H9 (cell line): ENCODE measurements at regions not wholly inside any gene's neighbourhood (a gene's known extent, or its start where the extent isn't known, plus 50 kb on each side); places are given as distances from the start of the nearest gene placed in this dataset.

Experiments used
- DNase-seq: peaks from one replicate; pipeline ENCODE4 v3.0.0-alpha.2; 2017
- H2AFZ ChIP-seq: one replicate; pipeline ENCODE4 v1.6.1; 2013; ENCODE audit warnings: mild to moderate bottlenecking, low read length, control low read depth, moderate library complexity
- H2AK5ac ChIP-seq: 2 replicates; pipeline ENCODE4 v1.6.1; 2013; ENCODE audit warnings: low read length, control low read depth, mixed read lengths; ENCODE audit not compliant: insufficient read length
- H2BK120ac ChIP-seq: one replicate; pipeline ENCODE4 v1.6.1; 2013; ENCODE audit warnings: low read depth, mild to moderate bottlenecking, low read length, control low read depth, inconsistent platforms; ENCODE audit not compliant: poor library complexity, severe bottlenecking
- H2BK12ac ChIP-seq: 2 replicates; pipeline ENCODE4 v1.6.1; 2013; ENCODE audit warnings: low read length, control low read depth, mixed read lengths, low read depth; ENCODE audit not compliant: insufficient read length
- H2BK15ac ChIP-seq: 2 replicates; pipeline ENCODE4 v1.6.1; 2013; ENCODE audit warnings: low read depth, low read length, control low read depth
- H2BK20ac ChIP-seq: one replicate; pipeline ENCODE4 v1.6.1; 2013; ENCODE audit warnings: low read depth, mild to moderate bottlenecking, low read length, control low read depth, inconsistent platforms; ENCODE audit not compliant: poor library complexity, severe bottlenecking
- H2BK5ac ChIP-seq: 2 replicates; pipeline ENCODE4 v1.6.1; 2013; ENCODE audit warnings: low read length, control low read depth, mixed read lengths; ENCODE audit not compliant: insufficient read length
- H3K14ac ChIP-seq: 2 replicates; pipeline ENCODE4 v1.6.1; 2013; ENCODE audit warnings: low read length, control low read depth; ENCODE audit not compliant: insufficient read depth
- H3K18ac ChIP-seq: 2 replicates; pipeline ENCODE4 v1.6.1; 2013; ENCODE audit warnings: low read depth, mild to moderate bottlenecking, mixed read lengths, low read length, control low read depth; ENCODE audit not compliant: insufficient read length
- H3K23ac ChIP-seq: 2 replicates; pipeline ENCODE4 v1.6.1; 2013; ENCODE audit warnings: low read length, control low read depth, mixed read lengths, low read depth; ENCODE audit not compliant: insufficient read length
- H3K23me2 ChIP-seq: 2 replicates; pipeline ENCODE4 v1.6.1; 2013; ENCODE audit warnings: low read depth, mild to moderate bottlenecking, mixed read lengths, low read length, control low read depth; ENCODE audit not compliant: insufficient read length, poor library complexity, severe bottlenecking
- H3K27ac ChIP-seq: 2 replicates; pipeline ENCODE4 v1.5.1; 2013; ENCODE audit warnings: low read length, control low read depth, mixed read lengths, low read depth; ENCODE audit not compliant: insufficient read length
- H3K27me3 ChIP-seq: 2 replicates; pipeline ENCODE4 v1.6.1; 2013; ENCODE audit warnings: low read length, control low read depth, inconsistent platforms; ENCODE audit not compliant: insufficient read depth
- H3K4ac ChIP-seq: 2 replicates; pipeline ENCODE4 v1.6.1; 2013; ENCODE audit warnings: low read depth, mild to moderate bottlenecking, control low read depth, inconsistent platforms, low read length, moderate library complexity
- H3K4me1 ChIP-seq: 2 replicates; pipeline ENCODE4 v1.6.1; 2013; ENCODE audit warnings: low read length, control low read depth, inconsistent platforms; ENCODE audit not compliant: insufficient read depth
- H3K4me2 ChIP-seq: 2 replicates; pipeline ENCODE4 v1.6.1; 2013; ENCODE audit warnings: low read length, control low read depth, mixed read lengths; ENCODE audit not compliant: insufficient read length, insufficient read depth
- H3K56ac ChIP-seq: 2 replicates; pipeline ENCODE4 v1.6.1; 2013; ENCODE audit warnings: low read depth, mild to moderate bottlenecking, mixed read lengths, low read length, control low read depth; ENCODE audit not compliant: insufficient read length
- H3K79me1 ChIP-seq: 2 replicates; pipeline ENCODE4 v1.6.1; 2013; ENCODE audit warnings: low read depth, mild to moderate bottlenecking, moderate library complexity, low read length, control low read depth, inconsistent platforms; ENCODE audit not compliant: insufficient read depth, poor library complexity, severe bottlenecking
- H3K79me2 ChIP-seq: 2 replicates; pipeline ENCODE4 v1.6.1; 2013; ENCODE audit warnings: low read length, control low read depth, inconsistent platforms; ENCODE audit not compliant: insufficient read depth
- H3K9ac ChIP-seq: 2 replicates; pipeline ENCODE4 v1.6.1; 2013; ENCODE audit warnings: low read length, control low read depth, mixed read lengths; ENCODE audit not compliant: insufficient read length; ENCODE audit errors: extremely low read depth
- H3K9me3 ChIP-seq: one replicate; pipeline ENCODE4 v1.6.1; 2013; ENCODE audit warnings: low read depth, low read length, inconsistent platforms; ENCODE audit not compliant: control insufficient read depth
- H3T11ph ChIP-seq: one replicate; pipeline ENCODE4 v1.6.1; 2013; ENCODE audit warnings: mild to moderate bottlenecking, low read length, control low read depth, inconsistent platforms
- H4K20me1 ChIP-seq: one replicate; pipeline ENCODE4 v1.6.1; 2013; ENCODE audit not compliant: control insufficient read depth, insufficient read length, insufficient read depth
- H4K5ac ChIP-seq: 2 replicates; pipeline ENCODE4 v1.6.1; 2013; ENCODE audit warnings: low read depth, mild to moderate bottlenecking, mixed read lengths, low read length, control low read depth; ENCODE audit not compliant: insufficient read length
- H4K8ac ChIP-seq: replicated peaks from 2 replicates; pipeline ENCODE4 v1.6.1; 2013; ENCODE audit warnings: low read length, control low read depth, mixed read lengths, low read depth; ENCODE audit not compliant: insufficient read length
- H4K91ac ChIP-seq: 2 replicates; pipeline ENCODE4 v1.6.1; 2013; ENCODE audit warnings: low read depth, mild to moderate bottlenecking, moderate library complexity, mixed read lengths, low read length, control low read depth; ENCODE audit not compliant: insufficient read length
- H3K27ac Mint-ChIP-seq, 3 experiments: 2 replicates in 2 of 3; 3 replicates in 1 of 3; pipeline ENCODE4 v1.8.0; 2020 to 2021; ENCODE audit warnings: mixed read lengths in 3 of 3, mild to moderate bottlenecking in 1 of 3, moderate library complexity in 1 of 3
- H3K27me3 Mint-ChIP-seq: 2 replicates; pipeline ENCODE4 v1.8.0; 2021; ENCODE audit warnings: low read depth, mild to moderate bottlenecking, moderate library complexity, mixed read lengths
- H3K36me3 Mint-ChIP-seq, 3 experiments: 2 replicates in 2 of 3; 3 replicates in 1 of 3; pipeline ENCODE4 v1.8.0; 2020 to 2021; ENCODE audit warnings: low read depth in 3 of 3, mixed read lengths in 3 of 3; ENCODE audit not compliant: insufficient read depth in 1 of 3
- H3K4me1 Mint-ChIP-seq, 2 experiments: 2 replicates each; pipeline ENCODE4 v1.8.0; 2020; ENCODE audit warnings: mixed read lengths in 2 of 2
- H3K4me3 Mint-ChIP-seq, 2 experiments: 2 replicates in 1 of 2; 3 replicates in 1 of 2; pipeline ENCODE4 v1.8.0; 2020 to 2021; ENCODE audit warnings: mild to moderate bottlenecking in 2 of 2, mixed read lengths in 2 of 2, moderate library complexity in 1 of 2
- H3K9me3 Mint-ChIP-seq, 2 experiments: 2 replicates in 1 of 2; 3 replicates in 1 of 2; pipeline ENCODE4 v1.8.0; 2020; ENCODE audit warnings: mild to moderate bottlenecking in 2 of 2, mixed read lengths in 2 of 2, moderate library complexity in 1 of 2
- CTCF ChIP-seq: fragments of 200-600 bp; sonication (generic); conservative IDR thresholded peaks from 3 replicates; pipeline ENCODE4 v1.8.0; 2021; ENCODE audit warnings: antibody characterized with exemption, mild to moderate bottlenecking
- WGBS: extraction: QIAGEN DNeasy Blood & Tissue Kit; methylation state at CpG from one replicate; pipeline ENCODE4 v1.1.7; 2013; ENCODE audit warnings: missing lambda C conversion rate, low lambda C conversion rate, mixed read lengths; ENCODE audit not compliant: insufficient read length; ENCODE audit errors: extremely low coverage; 5-methylcytosine and 5-hydroxymethylcytosine counted together

- no CpG with 5 or more reads among the region's 3 CpGs for WGBS
- no peak overlapping the region for H2BK5ac ChIP-seq
- H3K79me1 ChIP-seq: no peaks in the 10 kb centered on the region
- peaks cover 8% of the 10 kb centered on the region; the same call in 1 of the 2 replicates for H3K4me1 ChIP-seq
- H3K9ac ChIP-seq: no peak overlapping the region
- no peak overlapping the region for H2AFZ ChIP-seq
- no peaks in the 10 kb centered on the region for H3K27me3 ChIP-seq
- H3K9me3 ChIP-seq: no peaks in the 10 kb centered on the region
- H4K8ac ChIP-seq: no peak overlapping the region
- no peak overlapping the region for H3K4me3 Mint-ChIP-seq
- peaks cover 0 to 3% of the 10 kb centered on the region in 2 experiments; a peak in 1 of 5 replicates for H3K9me3 Mint-ChIP-seq
- no peak overlapping the region for H2BK15ac ChIP-seq
- H4K91ac ChIP-seq: no peak overlapping the region
- H4K20me1 ChIP-seq: no peaks in the 10 kb centered on the region
- no peak overlapping the region for H2BK120ac ChIP-seq
- peaks cover 31 to 32% of the 10 kb centered on the region in 2 experiments for H3K4me1 Mint-ChIP-seq
- H3K79me2 ChIP-seq: no peaks in the 10 kb centered on the region
- no peak overlapping the region for H3K4ac ChIP-seq
- no peak overlapping the region for H3K23ac ChIP-seq
- H3K23me2 ChIP-seq: no peaks in the 10 kb centered on the region
- no peak overlapping the region for H3K27ac ChIP-seq
- no peak overlapping the region for H4K5ac ChIP-seq
- H3K27me3 Mint-ChIP-seq: no peaks in the 10 kb centered on the region; the same call in 1 of the 2 replicates
- no peak overlapping the region for H3T11ph ChIP-seq
- H3K36me3 Mint-ChIP-seq: no peaks in the 10 kb centered on the region; a peak in 1 of 7 replicates
- H3K4me2 ChIP-seq: no peak overlapping the region
- DNase-seq: no peak
- H2AK5ac ChIP-seq: no peak overlapping the region
- H3K56ac ChIP-seq: no peak overlapping the region
- H3K27ac Mint-ChIP-seq: no peak overlapping the region
- H2BK12ac ChIP-seq: no peak overlapping the region
- H3K14ac ChIP-seq: no peak overlapping the region
- H3K18ac ChIP-seq: no peak overlapping the region
- no peak overlapping the region for H2BK20ac ChIP-seq
- TF ChIP-seq CTCF: no peak
These were observed 75.9 kb upstream of the MAML3 start for GRCh38 chr4:140229881-140230280.
